Kidney (tissue), 13 donors: ENCODE measurements at regions not wholly inside any gene's neighbourhood (a gene's known extent, or its start where the extent isn't known, plus 50 kb on each side); places are given as distances from the start of the nearest gene placed in this dataset.

Source experiments
- DNase-seq, 5 donors: peaks; one replicate each; pipeline ENCODE4 v3.0.0-alpha.2; 2013 to 2020
- FAIRE-seq: peaks from 2 replicates; lab custom pipeline; 2012; peaks lifted over from hg19 to GRCh38; lab: Jason Lieb, UNC
- H3K27ac ChIP-seq, 2 donors: one replicate each; pipeline ENCODE4 v1.7.0; 2013; ENCODE audit warnings: low read depth in 2 of 2, low read length in 2 of 2, inconsistent platforms in 1 of 2
- H3K27me3 ChIP-seq: one replicate; pipeline ENCODE4 v1.7.1; 2013; ENCODE audit warnings: low read length, inconsistent platforms; ENCODE audit not compliant: control insufficient read depth, insufficient read depth
- H3K36me3 ChIP-seq, 3 donors: one replicate each; pipeline versions ENCODE4 v1.7.0 to v1.7.1; 2013; ENCODE audit warnings: low read length in 3 of 3, control low read depth in 1 of 3, inconsistent platforms in 1 of 3; ENCODE audit not compliant: insufficient read depth in 3 of 3, control insufficient read depth in 2 of 3
- H3K4me1 ChIP-seq, 3 donors: one replicate each; pipeline versions ENCODE4 v1.7.0 to v1.7.1; 2013; ENCODE audit warnings: low read length in 3 of 3, inconsistent platforms in 1 of 3, low read depth in 1 of 3; ENCODE audit not compliant: control insufficient read depth in 2 of 3, insufficient read depth in 2 of 3
- H3K4me3 ChIP-seq, 3 donors: one replicate each; pipeline versions ENCODE4 v1.7.0 to v1.8.1; 2013; ENCODE audit warnings: low read length in 3 of 3, control low read depth in 1 of 3, inconsistent platforms in 1 of 3
- H3K9ac ChIP-seq, 3 donors: one replicate each; pipeline versions ENCODE4 v1.7.0 to v1.7.1; 2013; ENCODE audit warnings: low read length in 3 of 3, control low read depth in 1 of 3, inconsistent platforms in 1 of 3
- H3K9me3 ChIP-seq, 3 donors: one replicate each; pipeline versions ENCODE4 v1.7.0 to v1.7.1; 2013; ENCODE audit warnings: low read length in 3 of 3, control low read depth in 1 of 3, inconsistent platforms in 1 of 3; ENCODE audit not compliant: control insufficient read depth in 2 of 3, insufficient read depth in 1 of 3
- intact Hi-C: fragments of 100-400 bp; cut with DNase I; formaldehyde crosslinking; loops from one replicate; pipeline ENCODE4 v1.11.1; 2022
- TF ChIP-seq, protein P1 (sequence below): IDR thresholded peaks from 3 replicates; pipeline ENCODE4 v1.5.1; 2012; ENCODE audit warnings: mild to moderate bottlenecking, moderate library complexity, borderline replicate concordance; ENCODE audit not compliant: insufficient read depth; ENCODE audit errors: extremely low read depth
- donor health status: control.
- donor health status: control.
- donor health status: control.
- donor health status: control.
- donor health status: control.
- donor health status: DM: yes; HTN: yes; CAD: no.
- donor health status: Normal renal cell carcinoma (clear cell type).

DNA sequence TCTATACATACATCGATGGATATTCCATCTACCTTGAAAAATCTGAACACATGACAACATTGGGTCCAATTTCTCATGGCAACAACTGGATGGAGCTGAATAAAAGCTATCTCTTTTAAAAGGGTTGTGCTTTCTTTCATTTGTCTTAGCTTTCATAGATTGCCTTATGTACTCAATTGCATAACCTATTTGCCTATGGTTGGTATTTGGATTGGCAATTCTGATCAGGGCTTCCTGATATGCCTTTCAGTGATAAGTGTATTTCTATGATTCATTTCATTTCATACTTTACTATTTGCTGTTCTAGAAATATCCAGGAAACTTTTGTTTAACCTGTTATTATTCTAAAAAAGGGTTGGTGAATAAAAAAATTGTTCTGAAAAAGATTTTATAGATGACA lies 509.9 kb downstream of the GRXCR1 start:
- intact Hi-C loops: no loop called here
- no peak overlapping the region for H3K9ac ChIP-seq
- H3K27me3 ChIP-seq: no peaks in the 10 kb centered on the region
- no peak overlapping the region for H3K27ac ChIP-seq
- H3K4me1 ChIP-seq: no peaks in the 10 kb centered on the region
- DNase-seq: no peak
- FAIRE-seq: no peak
- H3K4me3 ChIP-seq: no peak overlapping the region
- TF ChIP-seq, protein P1, sequence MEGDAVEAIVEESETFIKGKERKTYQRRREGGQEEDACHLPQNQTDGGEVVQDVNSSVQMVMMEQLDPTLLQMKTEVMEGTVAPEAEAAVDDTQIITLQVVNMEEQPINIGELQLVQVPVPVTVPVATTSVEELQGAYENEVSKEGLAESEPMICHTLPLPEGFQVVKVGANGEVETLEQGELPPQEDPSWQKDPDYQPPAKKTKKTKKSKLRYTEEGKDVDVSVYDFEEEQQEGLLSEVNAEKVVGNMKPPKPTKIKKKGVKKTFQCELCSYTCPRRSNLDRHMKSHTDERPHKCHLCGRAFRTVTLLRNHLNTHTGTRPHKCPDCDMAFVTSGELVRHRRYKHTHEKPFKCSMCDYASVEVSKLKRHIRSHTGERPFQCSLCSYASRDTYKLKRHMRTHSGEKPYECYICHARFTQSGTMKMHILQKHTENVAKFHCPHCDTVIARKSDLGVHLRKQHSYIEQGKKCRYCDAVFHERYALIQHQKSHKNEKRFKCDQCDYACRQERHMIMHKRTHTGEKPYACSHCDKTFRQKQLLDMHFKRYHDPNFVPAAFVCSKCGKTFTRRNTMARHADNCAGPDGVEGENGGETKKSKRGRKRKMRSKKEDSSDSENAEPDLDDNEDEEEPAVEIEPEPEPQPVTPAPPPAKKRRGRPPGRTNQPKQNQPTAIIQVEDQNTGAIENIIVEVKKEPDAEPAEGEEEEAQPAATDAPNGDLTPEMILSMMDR: no peak
- no peaks in the 10 kb centered on the region for H3K9me3 ChIP-seq
- no peaks in the 10 kb centered on the region for H3K36me3 ChIP-seq

DNA sequence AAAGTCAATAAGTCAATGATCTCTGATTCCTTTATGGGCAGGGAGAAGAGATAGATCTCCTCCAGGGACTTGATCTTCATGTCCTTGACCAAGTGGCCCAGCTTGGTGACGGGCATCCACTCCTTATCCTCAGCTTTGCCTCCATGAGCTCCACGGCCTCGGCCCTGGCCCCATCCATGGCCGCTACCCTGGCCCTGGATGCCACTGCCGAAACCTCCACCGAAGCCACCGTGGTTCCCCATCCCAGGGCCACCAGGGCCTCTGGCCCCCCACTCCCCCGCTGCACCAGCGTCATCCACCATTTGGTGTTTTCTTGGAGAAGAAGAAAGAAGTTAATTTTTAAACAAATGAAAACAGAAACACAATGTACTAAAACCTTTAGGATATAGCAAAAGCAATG lies 518.1 kb downstream of the GRXCR1 start:
- H3K9me3 ChIP-seq: no peaks in the 10 kb centered on the region
- TF ChIP-seq, protein P1: no peak
- no peaks in the 10 kb centered on the region for H3K36me3 ChIP-seq
- intact Hi-C loops: no loop called here
- no peak overlapping the region for H3K9ac ChIP-seq
- no peak for DNase-seq
- H3K4me1 ChIP-seq: no peaks in the 10 kb centered on the region
- no peak overlapping the region for H3K27ac ChIP-seq
- H3K27me3 ChIP-seq: no peaks in the 10 kb centered on the region
- FAIRE-seq: no peak
- no peak overlapping the region for H3K4me3 ChIP-seq

DNA sequence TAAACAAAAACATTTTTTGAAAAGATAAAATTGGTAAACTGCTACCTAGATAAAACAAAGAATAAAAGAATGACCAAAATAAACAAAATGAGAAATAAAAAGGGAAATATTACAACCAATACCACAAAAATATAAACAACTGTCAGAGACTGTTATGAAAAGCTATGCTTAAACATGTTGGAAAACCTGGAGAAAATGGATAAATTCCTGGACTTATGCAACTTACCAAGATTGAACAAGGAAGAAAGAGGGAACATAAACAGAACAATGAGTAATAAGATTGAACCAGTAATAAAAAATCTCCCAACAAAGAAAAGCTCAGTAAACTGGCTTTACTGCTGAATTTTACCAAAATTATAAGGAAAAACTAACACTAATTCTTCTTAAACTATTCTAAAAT lies 518.7 kb downstream of the GRXCR1 start:
- TF ChIP-seq, protein P1: no peak
- H3K4me1 ChIP-seq: no peaks in the 10 kb centered on the region
- no peak for FAIRE-seq

DNA sequence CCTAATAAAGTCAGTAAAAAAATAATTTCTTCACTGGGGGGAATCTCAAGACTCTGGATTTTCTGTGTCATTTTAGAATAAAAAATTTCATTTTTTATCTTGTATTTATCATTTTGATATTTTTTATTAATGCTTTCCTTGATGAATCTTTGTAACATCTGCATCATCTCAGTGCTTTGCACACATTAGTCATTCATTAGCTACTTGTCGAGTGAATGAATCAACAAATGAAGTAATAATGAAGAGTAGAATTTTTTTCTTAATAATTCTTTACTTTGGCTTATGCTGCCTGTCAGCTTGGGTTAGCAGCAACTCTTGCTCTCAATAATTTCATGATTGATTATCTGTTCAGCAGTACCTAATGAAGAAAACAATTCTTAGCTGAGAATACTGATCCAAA lies 530.8 kb downstream of the GRXCR1 start:
- intact Hi-C loops: no loop called here
- TF ChIP-seq, protein P1: no peak
- Histone ChIP-seq H3K9me3 (no peaks in the 10 kb centered on the region), H3K4me3 (no peak overlapping the region), H3K27me3 (no peaks in the 10 kb centered on the region), H3K36me3 (no peaks in the 10 kb centered on the region), H3K9ac (no peak overlapping the region), H3K4me1 (no peaks in the 10 kb centered on the region), H3K27ac (no peak overlapping the region)
- FAIRE-seq (no peak), DNase-seq (no peak)

More for the DNA sequence above, 518.7 kb downstream of the GRXCR1 start:
- no peak for DNase-seq
- no peaks in the 10 kb centered on the region for H3K9me3 ChIP-seq
- no peak overlapping the region for H3K4me3 ChIP-seq
- intact Hi-C loops: no loop called here
- no peak overlapping the region for H3K27ac ChIP-seq
- no peak overlapping the region for H3K9ac ChIP-seq
- H3K36me3 ChIP-seq: no peaks in the 10 kb centered on the region
- no peaks in the 10 kb centered on the region for H3K27me3 ChIP-seq
